Peyer's patch (tissue), 4 donors: ENCODE measurements at regions not wholly inside any gene's neighbourhood (a gene's known extent, or its start where the extent isn't known, plus 50 kb on each side); places are given as distances from the start of the nearest gene placed in this dataset.

Experiments
- DNase-seq, 3 donors: peaks; one replicate each; pipeline ENCODE4 v3.0.0-alpha.2; 2017 to 2019
- H3K27ac ChIP-seq, 4 donors: fragments of 200-600 bp; sonication (generic); one replicate each; pipeline ENCODE4 v1.5.1; 2016 to 2019
- H3K27me3 ChIP-seq, 2 donors: fragments of 200-600 bp; sonication (generic); one replicate each; pipeline ENCODE4 v1.5.1; 2019
- H3K36me3 ChIP-seq, 3 donors: fragments of 200-600 bp; sonication (generic); one replicate each; pipeline ENCODE4 v1.5.1; 2016 to 2019
- H3K4me1 ChIP-seq, 4 donors: fragments of 200-600 bp; sonication (generic); one replicate each; pipeline ENCODE4 v1.5.1; 2016 to 2019
- H3K4me3 ChIP-seq, 4 donors: fragments of 200-600 bp; sonication (generic); 1 replicate in 3 of 4; 2 replicates in 1 of 4; pipeline ENCODE4 v1.5.1; 2016 to 2019; ENCODE audit warnings: mild to moderate bottlenecking in 1 of 4
- H3K9me3 ChIP-seq, 4 donors: fragments of 200-600 bp; sonication (generic); one replicate each; pipeline ENCODE4 v1.5.1; 2016 to 2019; ENCODE audit warnings: mild to moderate bottlenecking in 1 of 4
- CTCF ChIP-seq, 6 experiments: fragments of 450-650 bp in 4 of 6; fragments of 200-600 bp in 2 of 6; sonication (generic) in 1 of 6; IDR thresholded peaks; one replicate each; pipeline ENCODE4 v1.5.1; 2017 to 2019; ENCODE audit warnings: antibody characterized with exemption in 6 of 6, mild to moderate bottlenecking in 3 of 6, moderate library complexity in 1 of 6
- POLR2A ChIP-seq, 2 donors: fragments of 450-650 bp; IDR thresholded peaks; one replicate each; pipeline ENCODE4 v1.5.1; 2017; ENCODE audit warnings: antibody characterized with exemption in 2 of 2, mild to moderate bottlenecking in 2 of 2, moderate library complexity in 2 of 2

GRCh38 chr13:112183532-112184090 lies 116.7 kb downstream of the SOX1 start:
- TF ChIP-seq CTCF (IDR thresholded peaks at IDR 0.05): no peak
- no peak for TF ChIP-seq POLR2A (IDR thresholded peaks at IDR 0.05)
- Histone ChIP-seq H3K27me3 (no peaks in the 10 kb centered on the region), H3K27ac (no peak overlapping the region), H3K4me3 (no peak overlapping the region), H3K9me3 (no peaks in the 10 kb centered on the region), H3K36me3 (no peaks in the 10 kb centered on the region), H3K4me1 (no peaks in the 10 kb centered on the region)
- DNase-seq: peak in 1 of 3 donors; percentile 19

DNA sequence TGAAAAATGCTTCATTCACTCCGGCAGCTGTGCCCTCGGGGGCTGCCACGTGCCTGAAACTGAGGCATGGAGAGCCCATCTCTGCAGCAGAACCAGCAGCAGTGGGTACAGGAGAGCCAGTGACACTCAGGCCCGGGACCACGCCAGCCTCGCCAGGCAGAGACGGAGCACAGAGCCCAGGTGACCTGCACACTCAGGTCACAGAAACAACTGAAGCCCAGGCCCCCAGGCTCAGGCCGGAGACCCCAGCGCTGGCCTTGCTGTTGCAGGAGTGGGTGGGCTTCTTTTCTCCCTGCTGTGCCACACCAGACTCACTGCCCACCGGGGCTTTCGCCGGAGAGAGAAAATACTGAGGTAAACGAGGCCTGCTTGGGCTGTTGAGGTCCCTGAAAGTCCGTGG lies 117.3 kb downstream of the SOX1 start:
- DNase-seq: peak in 1 of 3 donors; percentile 33
- H3K9me3 ChIP-seq: no peaks in the 10 kb centered on the region
- no peak for TF ChIP-seq CTCF (IDR thresholded peaks at IDR 0.05)
- TF ChIP-seq POLR2A (IDR thresholded peaks at IDR 0.05): no peak
- no peaks in the 10 kb centered on the region for H3K36me3 ChIP-seq
- no peak overlapping the region for H3K27ac ChIP-seq
- H3K27me3 ChIP-seq: no peaks in the 10 kb centered on the region
- no peaks in the 10 kb centered on the region for H3K4me1 ChIP-seq
- H3K4me3 ChIP-seq: no peak overlapping the region

DNA sequence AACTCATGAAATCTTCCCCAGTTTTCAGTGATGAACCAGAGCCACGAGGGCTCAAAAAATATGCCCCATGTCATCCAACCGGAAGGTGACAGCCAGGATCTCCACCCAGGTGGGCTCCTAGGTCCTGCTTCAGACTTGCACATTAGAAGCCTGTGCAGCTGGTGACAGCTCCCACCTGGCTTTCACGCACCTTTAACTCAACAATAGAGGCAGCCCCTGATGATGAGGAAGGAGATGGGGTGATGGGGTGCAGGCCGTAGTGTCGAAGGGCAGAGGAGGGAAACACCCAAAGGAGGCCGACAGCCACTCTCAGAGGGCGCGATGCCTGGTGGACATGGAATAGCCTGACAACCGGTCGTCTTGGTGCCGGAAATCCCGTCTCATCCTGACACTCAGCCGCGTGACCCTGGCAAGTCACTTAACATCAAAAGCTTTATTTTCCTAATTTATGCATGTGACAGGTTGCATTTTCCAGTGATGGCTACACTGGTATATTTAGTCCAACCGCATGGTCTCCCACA lies 118.0 kb downstream of the SOX1 start:
- Histone ChIP-seq H3K9me3 (no peaks in the 10 kb centered on the region), H3K36me3 (no peaks in the 10 kb centered on the region), H3K27ac (no peak overlapping the region), H3K4me3 (no peak overlapping the region), H3K27me3 (no peaks in the 10 kb centered on the region), H3K4me1 (no peaks in the 10 kb centered on the region)
- peak in 1 of 3 donors; percentile 22 for DNase-seq
- TF ChIP-seq CTCF (IDR thresholded peaks at IDR 0.05): no peak
- TF ChIP-seq POLR2A (IDR thresholded peaks at IDR 0.05): no peak

GRCh38 chr13:112185466-112185865 lies 118.5 kb downstream of the SOX1 start:
- H3K27me3 ChIP-seq: no peaks in the 10 kb centered on the region
- no peaks in the 10 kb centered on the region for H3K9me3 ChIP-seq
- H3K4me1 ChIP-seq: no peaks in the 10 kb centered on the region
- H3K27ac ChIP-seq: no peak overlapping the region
- no peak for DNase-seq
- no peak for TF ChIP-seq POLR2A (IDR thresholded peaks at IDR 0.05)
- no peak for TF ChIP-seq CTCF (IDR thresholded peaks at IDR 0.05)
- no peaks in the 10 kb centered on the region for H3K36me3 ChIP-seq
- no peak overlapping the region for H3K4me3 ChIP-seq

DNA sequence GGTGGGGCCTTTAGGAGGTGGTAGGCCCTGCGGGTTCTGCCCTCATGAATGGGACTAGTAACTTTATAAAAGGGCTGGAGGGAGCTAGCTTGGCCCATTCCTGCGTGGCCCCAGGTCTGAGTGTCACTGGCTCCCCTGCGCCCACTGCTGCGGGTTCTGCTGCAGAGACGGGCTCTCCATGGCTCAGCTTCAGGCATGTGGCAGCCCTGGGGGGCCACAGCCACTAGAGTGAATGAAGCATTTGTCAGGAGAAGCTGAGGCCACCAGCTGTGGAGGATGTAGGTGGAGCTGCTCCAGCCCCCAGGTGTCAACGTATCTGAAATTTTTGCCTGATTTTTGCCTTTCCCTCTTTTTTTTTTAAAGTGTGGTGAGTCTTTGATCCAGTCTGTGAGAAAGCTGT lies 119.1 kb downstream of the SOX1 start:
- peak in 1 of 3 donors; percentile 26 for DNase-seq
- Histone ChIP-seq H3K27ac (no peak overlapping the region), H3K4me1 (no peaks in the 10 kb centered on the region), H3K9me3 (no peaks in the 10 kb centered on the region), H3K27me3 (no peaks in the 10 kb centered on the region), H3K36me3 (no peaks in the 10 kb centered on the region), H3K4me3 (no peak overlapping the region)
- TF ChIP-seq CTCF (IDR thresholded peaks at IDR 0.05): no peak
- no peak for TF ChIP-seq POLR2A (IDR thresholded peaks at IDR 0.05)
